ENCODE measurements at regions not wholly inside any gene's neighbourhood (a gene's known extent, or its start where the extent isn't known, plus 50 kb on each side); places are given as distances from the start of the nearest gene placed in this dataset.

- no peak for DNase-seq
Measured at GRCh38 chr3:81951636-81952035, 190.2 kb upstream of the GBE1 start.

GRCh38 chr3:81951106-81951505, 189.7 kb upstream of the GBE1 start:
- no peak for DNase-seq

- no peak for DNase-seq
Measured at GRCh38 chr3:81947359-81947758, 185.9 kb upstream of the GBE1 start.

GRCh38 chr3:81938681-81939080, 177.2 kb upstream of the GBE1 start:
- DNase-seq = no peak

GRCh38 chr3:81936817-81937216, 175.4 kb upstream of the GBE1 start:
- DNase-seq = no peak

GRCh38 chr3:81932681-81933080, 171.2 kb upstream of the GBE1 start:
- DNase-seq = no peak

- no peak for DNase-seq
Measured at GRCh38 chr3:81931265-81932251, 170.1 kb upstream of the GBE1 start.

- DNase-seq = peak in 1 of 2 experiments; percentile 20
Measured at GRCh38 chr3:81929697-81930096, 168.3 kb upstream of the GBE1 start.

- DNase-seq = no peak
Measured at GRCh38 chr3:81927811-81928210, 166.4 kb upstream of the GBE1 start.

- DNase-seq = no peak
Measured at GRCh38 chr3:81925385-81925784, 163.9 kb upstream of the GBE1 start.

GRCh38 chr3:81923038-81923437, 161.6 kb upstream of the GBE1 start:
- no peak for DNase-seq

- DNase-seq = no peak
Measured at GRCh38 chr3:81922404-81922803, 161.0 kb upstream of the GBE1 start.

GRCh38 chr3:81920816-81921215, 159.4 kb upstream of the GBE1 start:
- DNase-seq = peak in 1 of 2 experiments; percentile 22

GRCh38 chr3:81916890-81917289, 155.4 kb upstream of the GBE1 start:
- DNase-seq = no peak

- DNase-seq = no peak
Measured at GRCh38 chr3:81913886-81914663, 152.6 kb upstream of the GBE1 start.

GRCh38 chr3:81911221-81911620, 149.8 kb upstream of the GBE1 start:
- no peak for DNase-seq

GRCh38 chr3:81910244-81910852, 148.9 kb upstream of the GBE1 start:
- DNase-seq = peak; percentile 43 to 44

- no peak for DNase-seq
Measured at GRCh38 chr3:81909796-81910195, 148.4 kb upstream of the GBE1 start.

GRCh38 chr3:81908561-81908960, 147.1 kb upstream of the GBE1 start:
- DNase-seq = no peak

GRCh38 chr3:81898336-81898735, 136.9 kb upstream of the GBE1 start:
- DNase-seq = no peak

- no peak for DNase-seq
Measured at GRCh38 chr3:81894598-81894997, 133.2 kb upstream of the GBE1 start.

GRCh38 chr3:81891055-81891895, 129.8 kb upstream of the GBE1 start:
- no peak for DNase-seq
